IMR-90 (cell line): ENCODE measurements at regions not wholly inside any gene's neighbourhood (a gene's known extent, or its start where the extent isn't known, plus 50 kb on each side); places are given as distances from the start of the nearest gene placed in this dataset.

Experiments used
- ATAC-seq: fragments of 200-7000 bp; cut with Tn5 transposase; 2 replicates; pipeline ENCODE4 v1.9.1; 2020; ENCODE audit warnings: low read depth, mild to moderate bottlenecking, moderate library complexity
- BruUV-seq: library from RNA; stranded (reverse); fragments of 400-500 nt; replicated peaks from 2 replicates; lab custom pipeline; 2021; lab: Mats Ljungman, UMichigan
- CTCF ChIA-PET: fragments of 300-600 bp; formaldehyde crosslinking; extraction: SDS; loops from one replicate; lab custom pipeline; 2021; ENCODE audit warnings: antibody characterized with exemption; lab: Yijun Ruan, JAX
- POLR2A ChIA-PET: fragments of 300-600 bp; sonication (Branson Sonifier 250); formaldehyde crosslinking; loops from one replicate; lab custom pipeline; 2022; ENCODE audit warnings: antibody characterized with exemption; ENCODE audit not compliant: unreplicated experiment; lab: Charles Lee
- DNase-seq: peaks from one replicate; pipeline ENCODE4 v3.0.0; 2013
- H2AFZ ChIP-seq: replicated peaks from 2 replicates; pipeline ENCODE3; 2013; ENCODE audit warnings: low read length, mild to moderate bottlenecking; ENCODE audit not compliant: poor library complexity
- H2AK5ac ChIP-seq: 2 replicates; pipeline ENCODE4 v1.6.1; 2013; ENCODE audit warnings: low read depth, low read length, inconsistent platforms
- H2AK9ac ChIP-seq: replicated peaks from 2 replicates; pipeline ENCODE3; 2013; ENCODE audit warnings: mild to moderate bottlenecking, low read depth, low read length, moderate library complexity; ENCODE audit not compliant: poor library complexity
- H2BK120ac ChIP-seq: 2 replicates; pipeline ENCODE4 v1.6.1; 2013; ENCODE audit warnings: low read depth, low read length, inconsistent platforms
- H2BK15ac ChIP-seq: 3 replicates; pipeline ENCODE4 v1.6.1; 2013; ENCODE audit warnings: low read depth, low read length, inconsistent platforms
- H2BK20ac ChIP-seq: 2 replicates; pipeline ENCODE4 v1.6.1; 2013; ENCODE audit warnings: low read depth, mild to moderate bottlenecking, inconsistent platforms, low read length, moderate library complexity
- H2BK5ac ChIP-seq: 2 replicates; pipeline ENCODE4 v1.6.1; 2013; ENCODE audit warnings: mild to moderate bottlenecking, low read depth, low read length, inconsistent platforms; ENCODE audit not compliant: poor library complexity, severe bottlenecking
- H3K14ac ChIP-seq: replicated peaks from 2 replicates; pipeline ENCODE4 v1.6.1; 2013; ENCODE audit warnings: low read depth, low read length, inconsistent platforms
- H3K18ac ChIP-seq: 2 replicates; pipeline ENCODE4 v1.6.1; 2013; ENCODE audit warnings: low read depth, low read length, control low read depth
- H3K23ac ChIP-seq: 2 replicates; pipeline ENCODE4 v1.6.1; 2013; ENCODE audit warnings: low read depth, low read length, inconsistent platforms
- H3K27ac ChIP-seq: 2 replicates; pipeline ENCODE4 v1.5.1; 2013; ENCODE audit warnings: mild to moderate bottlenecking, control low read depth, low read length; ENCODE audit not compliant: insufficient read depth
- H3K27me3 ChIP-seq: 2 replicates; pipeline ENCODE4 v1.6.1; 2013; ENCODE audit warnings: low read length; ENCODE audit not compliant: control insufficient read depth, insufficient read depth
- H3K36me3 ChIP-seq: 2 replicates; pipeline ENCODE4 v1.6.1; 2013; ENCODE audit warnings: low read length, mixed read lengths; ENCODE audit not compliant: control insufficient read depth, insufficient read depth
- H3K4ac ChIP-seq: 2 replicates; pipeline ENCODE4 v1.6.1; 2013; ENCODE audit warnings: low read depth, low read length, inconsistent platforms
- H3K4me1 ChIP-seq: 2 replicates; pipeline ENCODE4 v1.6.1; 2013; ENCODE audit warnings: low read length, mixed read lengths; ENCODE audit not compliant: control insufficient read depth, insufficient read depth
- H3K4me2 ChIP-seq: 2 replicates; pipeline ENCODE4 v1.6.1; 2013; ENCODE audit warnings: low read depth, mild to moderate bottlenecking, control low read depth, low read length, moderate library complexity
- H3K4me3 ChIP-seq: 2 replicates; pipeline ENCODE4 v1.5.1; 2013; ENCODE audit warnings: low read depth, mild to moderate bottlenecking, control low read depth, low read length, moderate library complexity; ENCODE audit not compliant: insufficient read depth
- H3K56ac ChIP-seq: 2 replicates; pipeline ENCODE4 v1.6.1; 2013; ENCODE audit warnings: low read length, inconsistent platforms; ENCODE audit not compliant: insufficient read depth; ENCODE audit errors: extremely low read depth
- H3K79me1 ChIP-seq, 2 experiments: 2 replicates each; pipeline ENCODE4 v1.6.1; 2013; ENCODE audit warnings: low read length in 2 of 2, inconsistent platforms in 1 of 2, low read depth in 1 of 2
- H3K9ac ChIP-seq: 2 replicates; pipeline ENCODE4 v1.6.1; 2013; ENCODE audit warnings: low read depth, low read length, control low read depth
- H3K9me1 ChIP-seq: 2 replicates; pipeline ENCODE4 v1.6.1; 2013; ENCODE audit warnings: low read length, inconsistent platforms; ENCODE audit not compliant: insufficient read depth
- H3K9me3 ChIP-seq: 2 replicates; pipeline ENCODE4 v1.6.1; 2013; ENCODE audit warnings: low read length; ENCODE audit not compliant: control insufficient read depth, insufficient read depth
- H4K20me1 ChIP-seq: 2 replicates; pipeline ENCODE4 v1.6.1; 2013; ENCODE audit warnings: low read length, inconsistent platforms; ENCODE audit not compliant: insufficient read depth
- H4K5ac ChIP-seq: 2 replicates; pipeline ENCODE4 v1.6.1; 2013; ENCODE audit warnings: mild to moderate bottlenecking, low read depth, low read length, control low read depth
- H4K8ac ChIP-seq, 2 experiments: 2 replicates each; pipeline ENCODE4 v1.6.1; 2013; ENCODE audit warnings: low read depth in 2 of 2, low read length in 2 of 2, control low read depth in 1 of 2, inconsistent platforms in 1 of 2
- H4K91ac ChIP-seq: 2 replicates; pipeline ENCODE4 v1.6.1; 2013; ENCODE audit warnings: low read depth, low read length, inconsistent platforms; ENCODE audit not compliant: insufficient read depth
- BHLHE40 ChIP-seq: fragments of 150-350 bp; IDR thresholded peaks from 2 replicates; pipeline ENCODE4 v1.6.1; 2016; ENCODE audit warnings: mild to moderate bottlenecking, low read depth, low read length
- CEBPB ChIP-seq: IDR thresholded peaks from 2 replicates; pipeline ENCODE4 v1.6.1; 2012; ENCODE audit warnings: low read depth, low read length, improper control_type of control experiment
- CHD1 ChIP-seq: IDR thresholded peaks from 2 replicates; pipeline ENCODE4 v1.6.1; 2012; ENCODE audit warnings: low read depth, low read length, improper control_type of control experiment
- FOS ChIP-seq: fragments of 150-350 bp; IDR thresholded peaks from 2 replicates; pipeline ENCODE4 v1.6.1; 2016; ENCODE audit warnings: low read depth, low read length
- MAFK ChIP-seq: IDR thresholded peaks from 2 replicates; pipeline ENCODE4 v1.6.1; 2012; ENCODE audit warnings: low read depth, low read length, improper control_type of control experiment
- MAZ ChIP-seq: IDR thresholded peaks from 2 replicates; pipeline ENCODE4 v1.6.1; 2012; ENCODE audit warnings: low read depth, mild to moderate bottlenecking, low read length, improper control_type of control experiment, moderate library complexity, borderline replicate concordance
- MXI1 ChIP-seq: IDR thresholded peaks from 2 replicates; pipeline ENCODE4 v1.6.1; 2012; ENCODE audit warnings: low read depth, mild to moderate bottlenecking, low read length, moderate library complexity, borderline replicate concordance
- NFE2L2 ChIP-seq: fragments of 150-350 bp; IDR thresholded peaks from 2 replicates; pipeline ENCODE4 v1.6.1; 2016; ENCODE audit warnings: low read depth, mild to moderate bottlenecking, low read length
- POLR2A ChIP-seq: IDR thresholded peaks from 2 replicates; pipeline ENCODE4 v1.6.1; 2012; ENCODE audit warnings: mild to moderate bottlenecking, low read depth, low read length
- RAD21 ChIP-seq: IDR thresholded peaks from 2 replicates; pipeline ENCODE4 v1.6.1; 2012; ENCODE audit warnings: low read length, improper control_type of control experiment
- RCOR1 ChIP-seq: IDR thresholded peaks from 2 replicates; pipeline ENCODE4 v1.6.1; 2012; ENCODE audit warnings: mild to moderate bottlenecking, low read length, improper control_type of control experiment; ENCODE audit not compliant: insufficient replicate concordance
- RFX5 ChIP-seq: IDR thresholded peaks from 2 replicates; pipeline ENCODE4 v1.8.0; 2012; ENCODE audit warnings: low read depth, mild to moderate bottlenecking, low read length, moderate library complexity
- SMC3 ChIP-seq: fragments of 150-350 bp; IDR thresholded peaks from 2 replicates; pipeline ENCODE4 v1.6.1; 2016; ENCODE audit warnings: low read depth, mild to moderate bottlenecking, antibody characterized with exemption, low read length, moderate library complexity
- dilution Hi-C: fragments of 300-500 bp; cut with HindIII; formaldehyde crosslinking; loops from one replicate; pipeline ENCODE4 v1.14.3; 2018; ENCODE audit warnings: low sequenced_read_pairs; ENCODE audit not compliant: unreplicated experiment
- in situ Hi-C: fragments of 300-500 bp; cut with MboI; formaldehyde crosslinking; loops from 3 replicates; pipeline ENCODE4 v1.14.3; 2019; ENCODE audit warnings: low sequenced_read_pairs, inconsistent platforms, mixed read lengths
- intact Hi-C: fragments of 100-400 bp; cut with micrococcal nuclease; formaldehyde crosslinking; loops from 2 replicates; pipeline ENCODE4 v1.10.0; 2022
- TF ChIP-seq, protein P1 (sequence below): fragments of 150-350 bp; IDR thresholded peaks from 2 replicates; pipeline ENCODE4 v1.6.1; 2017; ENCODE audit warnings: mild to moderate bottlenecking, antibody characterized with exemption, low read length, low read depth
- TF ChIP-seq, protein P2 (sequence below): fragments of 150-350 bp; IDR thresholded peaks from 2 replicates; pipeline ENCODE4 v1.6.1; 2016; ENCODE audit warnings: low read depth, mild to moderate bottlenecking, low read length, moderate library complexity, borderline replicate concordance
- TF ChIP-seq, protein P3 (sequence below): conservative IDR thresholded peaks from 2 replicates; pipeline ENCODE4 v1.5.1; 2012; ENCODE audit warnings: mild to moderate bottlenecking, low read depth, low read length, improper control_type of control experiment

DNA sequence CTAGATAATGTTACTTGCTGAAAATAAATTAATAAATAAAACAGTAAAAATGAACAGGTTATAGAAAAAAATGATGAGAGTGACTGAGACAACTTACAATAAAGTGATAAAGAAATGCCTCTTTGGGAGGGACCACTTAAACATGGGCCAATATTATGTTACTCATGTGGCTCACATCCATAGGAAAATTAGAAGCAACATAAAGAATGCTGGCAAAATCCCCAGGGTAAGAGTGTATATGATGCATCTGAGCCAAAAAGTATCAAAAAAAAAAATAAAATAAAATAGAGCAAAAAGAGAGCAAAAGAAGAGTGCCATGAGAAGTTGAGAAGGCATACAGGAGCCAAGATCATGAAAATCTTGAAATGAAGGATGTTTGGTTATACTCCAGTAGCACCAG is 818.0 kb downstream of the LTN1 start:
- CTCF ChIA-PET: no interaction called here
- in situ Hi-C loops (no loop called here), dilution Hi-C loops (no loop called here)

More for the DNA sequence above, 818.0 kb downstream of the LTN1 start:
- Histone ChIP-seq H4K8ac (no peak overlapping the region), H3K79me1 (no peaks in the 10 kb centered on the region), H3K4ac (no peak overlapping the region), H3K9me3 (peaks cover 2% of the 10 kb centered on the region; the same call in 1 of the 2 replicates), H2BK15ac (no peak overlapping the region), H3K14ac (no peak overlapping the region), H3K4me1 (no peaks in the 10 kb centered on the region), H2BK5ac (no peak overlapping the region), H2AFZ (no peak overlapping the region), H3K4me3 (no peak overlapping the region), H2BK120ac (no peak overlapping the region), H3K27me3 (no peaks in the 10 kb centered on the region), H3K56ac (no peak overlapping the region), H3K9ac (no peak overlapping the region), H3K23ac (no peak overlapping the region), H3K4me2 (no peak overlapping the region), H4K20me1 (no peaks in the 10 kb centered on the region), H2BK20ac (no peak overlapping the region), H2AK9ac (no peak overlapping the region), H3K27ac (no peak overlapping the region), H3K9me1 (no peaks in the 10 kb centered on the region), H3K18ac (no peak overlapping the region), H2AK5ac (no peak overlapping the region), H3K36me3 (no peaks in the 10 kb centered on the region), H4K5ac (no peak overlapping the region), H4K91ac (no peak overlapping the region)
- TF ChIP-seq MAFK (no peak), MAZ (no peak), RCOR1 (no peak), RFX5 (no peak), SMC3 (no peak), MXI1 (no peak), RAD21 (no peak), CEBPB (no peak), FOS (no peak), POLR2A (no peak), NFE2L2 (no peak), BHLHE40 (no peak), CHD1 (no peak)
- TF ChIP-seq, protein P1, sequence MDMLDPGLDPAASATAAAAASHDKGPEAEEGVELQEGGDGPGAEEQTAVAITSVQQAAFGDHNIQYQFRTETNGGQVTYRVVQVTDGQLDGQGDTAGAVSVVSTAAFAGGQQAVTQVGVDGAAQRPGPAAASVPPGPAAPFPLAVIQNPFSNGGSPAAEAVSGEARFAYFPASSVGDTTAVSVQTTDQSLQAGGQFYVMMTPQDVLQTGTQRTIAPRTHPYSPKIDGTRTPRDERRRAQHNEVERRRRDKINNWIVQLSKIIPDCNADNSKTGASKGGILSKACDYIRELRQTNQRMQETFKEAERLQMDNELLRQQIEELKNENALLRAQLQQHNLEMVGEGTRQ: no peak
- TF ChIP-seq, protein P2, sequence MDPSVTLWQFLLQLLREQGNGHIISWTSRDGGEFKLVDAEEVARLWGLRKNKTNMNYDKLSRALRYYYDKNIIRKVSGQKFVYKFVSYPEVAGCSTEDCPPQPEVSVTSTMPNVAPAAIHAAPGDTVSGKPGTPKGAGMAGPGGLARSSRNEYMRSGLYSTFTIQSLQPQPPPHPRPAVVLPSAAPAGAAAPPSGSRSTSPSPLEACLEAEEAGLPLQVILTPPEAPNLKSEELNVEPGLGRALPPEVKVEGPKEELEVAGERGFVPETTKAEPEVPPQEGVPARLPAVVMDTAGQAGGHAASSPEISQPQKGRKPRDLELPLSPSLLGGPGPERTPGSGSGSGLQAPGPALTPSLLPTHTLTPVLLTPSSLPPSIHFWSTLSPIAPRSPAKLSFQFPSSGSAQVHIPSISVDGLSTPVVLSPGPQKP: no peak
- TF ChIP-seq, protein P3, sequence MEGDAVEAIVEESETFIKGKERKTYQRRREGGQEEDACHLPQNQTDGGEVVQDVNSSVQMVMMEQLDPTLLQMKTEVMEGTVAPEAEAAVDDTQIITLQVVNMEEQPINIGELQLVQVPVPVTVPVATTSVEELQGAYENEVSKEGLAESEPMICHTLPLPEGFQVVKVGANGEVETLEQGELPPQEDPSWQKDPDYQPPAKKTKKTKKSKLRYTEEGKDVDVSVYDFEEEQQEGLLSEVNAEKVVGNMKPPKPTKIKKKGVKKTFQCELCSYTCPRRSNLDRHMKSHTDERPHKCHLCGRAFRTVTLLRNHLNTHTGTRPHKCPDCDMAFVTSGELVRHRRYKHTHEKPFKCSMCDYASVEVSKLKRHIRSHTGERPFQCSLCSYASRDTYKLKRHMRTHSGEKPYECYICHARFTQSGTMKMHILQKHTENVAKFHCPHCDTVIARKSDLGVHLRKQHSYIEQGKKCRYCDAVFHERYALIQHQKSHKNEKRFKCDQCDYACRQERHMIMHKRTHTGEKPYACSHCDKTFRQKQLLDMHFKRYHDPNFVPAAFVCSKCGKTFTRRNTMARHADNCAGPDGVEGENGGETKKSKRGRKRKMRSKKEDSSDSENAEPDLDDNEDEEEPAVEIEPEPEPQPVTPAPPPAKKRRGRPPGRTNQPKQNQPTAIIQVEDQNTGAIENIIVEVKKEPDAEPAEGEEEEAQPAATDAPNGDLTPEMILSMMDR: no peak
- intact Hi-C loops: no loop called here
- POLR2A ChIA-PET: no interaction called here
- no peak for DNase-seq
- BruUV-seq: no TSS peak
- ATAC-seq: no peak
